ENCODE measurements at regions not wholly inside any gene's neighbourhood (a gene's known extent, or its start where the extent isn't known, plus 50 kb on each side); places are given as distances from the start of the nearest gene placed in this dataset.

- Histone ChIP-seq H3K36me3 (no peaks in the 10 kb centered on the region), H3K4me3 (no peak overlapping the region), H3K27me3 (no peaks in the 10 kb centered on the region), H3K27ac (no peak overlapping the region), H3K4me1 (peaks cover 0 to 17% (median 4%) of the 10 kb centered on the region in 3 donors), H3K9me3 (no peaks in the 10 kb centered on the region)
- whole genome bisulfite sequencing, 2 donors (ENCODE audit: low coverage in 1 of 2) = 94 to 100% methylated on average over 2 of the region's 2 CpGs
- TF ChIP-seq POLR2AphosphoS5 (IDR thresholded peaks at IDR 0.05) = no peak
- no peak for TF ChIP-seq POLR2A (IDR thresholded peaks at IDR 0.05)
- TF ChIP-seq EP300 (IDR thresholded peaks at IDR 0.05) = no peak
- no peak for ATAC-seq
Measured at GRCh38 chr2:111666160-111666559, 217.8 kb downstream of the ANAPC1 start.

- ATAC-seq = no peak
- no peaks in the 10 kb centered on the region for H3K27me3 ChIP-seq
- no peaks in the 10 kb centered on the region for H3K9me3 ChIP-seq
- H3K27ac ChIP-seq = no peak overlapping the region
- H3K36me3 ChIP-seq = no peaks in the 10 kb centered on the region
- TF ChIP-seq EP300 (IDR thresholded peaks at IDR 0.05) = no peak
- no peak for TF ChIP-seq POLR2A (IDR thresholded peaks at IDR 0.05)
- TF ChIP-seq POLR2AphosphoS5 (IDR thresholded peaks at IDR 0.05) = no peak
- TF ChIP-seq CTCF (IDR thresholded peaks at IDR 0.05) = no peak
- peaks cover 0 to 25% (median 4%) of the 10 kb centered on the region in 3 donors for H3K4me1 ChIP-seq
- H3K4me3 ChIP-seq = no peak overlapping the region
- WGBS, 2 donors (ENCODE audit: low coverage in 1 of 2) = 77 to 86% methylated on average over 2 to 8 of the region's 8 CpGs
Measured at GRCh38 chr2:111667001-111667400, 217.0 kb downstream of the ANAPC1 start.

GRCh38 chr2:111667542-111668273 is 216.3 kb downstream of the ANAPC1 start:
- Histone ChIP-seq H3K36me3 (no peaks in the 10 kb centered on the region), H3K4me1 (peaks cover 0 to 21% (median 4%) of the 10 kb centered on the region in 3 donors), H3K27ac (no peak overlapping the region), H3K27me3 (no peaks in the 10 kb centered on the region), H3K4me3 (no peak overlapping the region), H3K9me3 (no peaks in the 10 kb centered on the region)
- TF ChIP-seq POLR2AphosphoS5 (IDR thresholded peaks at IDR 0.05) (no peak), CTCF (IDR thresholded peaks at IDR 0.05) (peak in 3 of 4 experiments; percentile 26 to 55 (median 38)), POLR2A (IDR thresholded peaks at IDR 0.05) (no peak), EP300 (IDR thresholded peaks at IDR 0.05) (no peak)
- 71% methylated on average over 1 of the region's 3 CpGs; no CpG with 5 or more reads in 1 of the 2 donors for WGBS, 2 donors (ENCODE audit: low coverage in 1 of 2)
- ATAC-seq = peak; percentile 78

- Histone ChIP-seq H3K36me3 (no peaks in the 10 kb centered on the region), H3K4me1 (peaks cover 0 to 15% (median 0%) of the 10 kb centered on the region in 3 donors), H3K9me3 (no peaks in the 10 kb centered on the region), H3K4me3 (no peak overlapping the region), H3K27ac (no peak overlapping the region), H3K27me3 (no peaks in the 10 kb centered on the region)
- ATAC-seq = no peak
- TF ChIP-seq POLR2AphosphoS5 (IDR thresholded peaks at IDR 0.05) (no peak), EP300 (IDR thresholded peaks at IDR 0.05) (no peak), CTCF (IDR thresholded peaks at IDR 0.05) (no peak), POLR2A (IDR thresholded peaks at IDR 0.05) (no peak)
- WGBS, 2 donors (ENCODE audit: low coverage in 1 of 2) = 100% methylated on average over 4 of the region's 4 CpGs
Measured at GRCh38 chr2:111668274-111668616, 215.7 kb downstream of the ANAPC1 start.

- no peak for TF ChIP-seq POLR2AphosphoS5 (IDR thresholded peaks at IDR 0.05)
- no peak for TF ChIP-seq CTCF (IDR thresholded peaks at IDR 0.05)
- no peak for TF ChIP-seq POLR2A (IDR thresholded peaks at IDR 0.05)
- no peak for TF ChIP-seq EP300 (IDR thresholded peaks at IDR 0.05)
- Histone ChIP-seq H3K4me3 (no peak overlapping the region), H3K27me3 (no peaks in the 10 kb centered on the region), H3K9me3 (no peaks in the 10 kb centered on the region), H3K27ac (no peak overlapping the region), H3K36me3 (no peaks in the 10 kb centered on the region), H3K4me1 (peaks cover 0 to 17% (median 0%) of the 10 kb centered on the region in 3 donors)
- 100% methylated on average over 2 of the region's 5 CpGs for WGBS, 2 donors (ENCODE audit: low coverage in 1 of 2)
- ATAC-seq = no peak
Measured at GRCh38 chr2:111668741-111669140, 215.3 kb downstream of the ANAPC1 start.

All from gastroesophageal sphincter (tissue), 4 donors.